ENCODE measurements at regions not wholly inside any gene's neighbourhood (a gene's known extent, or its start where the extent isn't known, plus 50 kb on each side); places are given as distances from the start of the nearest gene placed in this dataset.
A peak's percentile ranks its signal among the peaks of the same experiment; 100 is the strongest.
"Not testable (repeated sequence)": the region's sequence is repeated elsewhere in the genome, so short reads cannot be mapped to it uniquely, and the experiment has no call there.

DNA sequence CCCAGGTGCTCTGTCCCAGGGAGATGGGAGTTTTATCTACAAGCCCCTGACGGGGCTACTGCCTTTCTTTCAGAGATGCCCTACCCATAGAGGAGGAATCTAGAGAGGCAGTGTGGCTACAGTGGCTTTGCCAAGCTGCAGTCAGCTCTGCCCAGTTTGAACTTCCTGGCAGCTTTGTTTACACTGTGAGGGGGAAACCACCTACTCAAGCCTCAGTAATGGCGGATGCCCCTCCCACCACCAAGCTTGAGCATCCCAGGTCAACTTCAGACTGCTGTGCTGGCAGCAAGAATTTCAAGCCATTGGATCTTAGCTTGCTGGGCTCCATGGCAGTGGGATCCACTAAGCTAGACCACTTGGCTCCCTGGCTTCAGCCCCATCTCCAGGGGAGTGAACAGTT is 53.1 kb upstream of the TMEM252 start:
- H3K4me1 ChIP-seq (replicated peaks in 1 of 2); H3K4me3 ChIP-seq; H3K27ac ChIP-seq; ATAC-seq (replicated peaks in 6 of 8): not testable (repeated sequence)
- 29 to 40% methylated on average over 1 of the region's 2 CpGs; no CpG with 5 or more reads in 8 of the 10 experiments for WGBS, 10 experiments
- in situ Hi-C loops (cut with MboI; ENCODE audit: low pct_unique_long_range_greater_than_20kb in 2 of 9, low sequenced_read_pairs in 9 of 9, unreplicated experiment in 9 of 9), result loop anchor here in 4 of 9 experiments (10.0 to 25.0 kb wide), 5 partner anchors 94 to 419 kb away; partner anchors contain the start of gene PRKACG (in 2 of the 4)

DNA sequence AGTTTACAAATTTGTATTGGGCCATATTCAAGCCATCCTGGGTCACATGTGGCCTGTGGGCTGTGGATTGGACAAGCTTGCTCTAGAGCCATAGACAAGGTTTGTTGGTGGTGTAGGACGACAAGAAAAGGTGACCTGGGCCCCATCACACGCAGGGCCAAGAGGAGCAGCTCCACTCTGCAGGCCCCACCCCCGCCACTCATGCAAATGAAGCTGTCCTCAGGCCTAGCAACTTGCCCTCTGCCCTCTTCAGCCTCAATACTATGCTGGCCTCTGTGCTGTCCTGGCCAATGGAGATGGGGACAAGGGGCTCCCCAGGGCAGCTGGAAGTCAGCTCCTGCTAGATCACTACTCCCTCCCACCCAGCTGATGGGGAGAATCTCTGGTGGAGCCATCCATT is 55.2 kb upstream of the TMEM252 start:
- no peak for ATAC-seq (replicated peaks in 6 of 8)
- 0 to 80% (median 17%) methylated on average over 1 to 2 of the region's 3 CpGs; no CpG with 5 or more reads in 3 of the 10 experiments for WGBS, 10 experiments
- in situ Hi-C loops (cut with MboI; ENCODE audit: low pct_unique_long_range_greater_than_20kb in 2 of 9, low sequenced_read_pairs in 9 of 9, unreplicated experiment in 9 of 9), result loop anchor here in 4 of 9 experiments (10.0 to 25.0 kb wide), 5 partner anchors 91 to 416 kb away; partner anchors contain the start of gene PRKACG (in 2 of the 4)
- Histone ChIP-seq H3K27ac (no peak overlapping the region), H3K4me1 (replicated peaks in 1 of 2) (no peaks in the 10 kb centered on the region), H3K4me3 (no peak overlapping the region)

- H3K27ac ChIP-seq, result no peak overlapping the region
- WGBS, 10 experiments, result 0 to 100% (median 50%) methylated on average over 1 of the region's 1 CpG; no CpG with 5 or more reads in 3 of the 10 experiments
- no peaks in the 10 kb centered on the region for H3K4me1 ChIP-seq (replicated peaks in 1 of 2)
- no peak for ATAC-seq (replicated peaks in 6 of 8)
- in situ Hi-C loops (cut with MboI; ENCODE audit: low pct_unique_long_range_greater_than_20kb in 2 of 9, low sequenced_read_pairs in 9 of 9, unreplicated experiment in 9 of 9), result loop anchor here in 4 of 9 experiments (10.0 to 25.0 kb wide), 5 partner anchors 90 to 415 kb away; partner anchors contain the start of gene PRKACG (in 2 of the 4)
- H3K4me3 ChIP-seq, result no peak overlapping the region
These were observed 56.8 kb upstream of the TMEM252 start for GRCh38 chr9:68597362-68597997.

DNA sequence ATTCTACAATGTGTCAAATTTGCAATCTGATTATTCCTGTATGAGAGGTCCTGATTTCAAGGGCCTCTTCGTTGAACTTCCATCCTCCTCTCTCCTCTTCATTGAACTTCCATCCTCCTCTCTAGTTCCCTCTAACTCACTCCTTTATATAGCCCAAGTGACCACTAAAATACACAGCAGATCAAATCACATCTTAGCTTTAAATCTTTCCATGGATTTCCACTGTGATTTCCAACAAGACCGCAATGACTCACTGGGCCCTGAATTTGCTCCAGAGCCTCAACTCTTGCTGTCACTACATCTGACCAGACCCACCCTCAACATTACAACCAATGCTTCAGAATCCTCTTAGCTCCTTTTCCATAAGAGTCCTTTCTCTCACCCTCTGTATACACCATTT is 59.1 kb upstream of the TMEM252 start:
- no peaks in the 10 kb centered on the region for H3K4me1 ChIP-seq (replicated peaks in 1 of 2)
- in situ Hi-C loops (cut with MboI; ENCODE audit: low pct_unique_long_range_greater_than_20kb in 2 of 9, low sequenced_read_pairs in 9 of 9, unreplicated experiment in 9 of 9), result loop anchor here in 4 of 9 experiments (10.0 to 25.0 kb wide), 5 partner anchors 87 to 412 kb away; partner anchors contain the start of gene PRKACG (in 2 of the 4)
- 0 to 100% (median 40%) methylated on average over 1 to 2 of the region's 2 CpGs; no CpG with 5 or more reads in 5 of the 10 experiments for WGBS, 10 experiments
- ATAC-seq (replicated peaks in 6 of 8), result no peak
- no peak overlapping the region for H3K27ac ChIP-seq
- no peak overlapping the region for H3K4me3 ChIP-seq

GRCh38 chr9:68601081-68601480 is 60.4 kb upstream of the TMEM252 start:
- H3K27ac ChIP-seq, result no peak overlapping the region
- in situ Hi-C loops (cut with MboI; ENCODE audit: low pct_unique_long_range_greater_than_20kb in 2 of 9, low sequenced_read_pairs in 9 of 9, unreplicated experiment in 9 of 9), result no loop called here
- 42 to 88% (median 80%) methylated on average over 1 to 2 of the region's 2 CpGs; no CpG with 5 or more reads in 4 of the 10 experiments for WGBS, 10 experiments
- no peak for ATAC-seq (replicated peaks in 6 of 8)
- no peaks in the 10 kb centered on the region for H3K4me1 ChIP-seq (replicated peaks in 1 of 2)
- no peak overlapping the region for H3K4me3 ChIP-seq

DNA sequence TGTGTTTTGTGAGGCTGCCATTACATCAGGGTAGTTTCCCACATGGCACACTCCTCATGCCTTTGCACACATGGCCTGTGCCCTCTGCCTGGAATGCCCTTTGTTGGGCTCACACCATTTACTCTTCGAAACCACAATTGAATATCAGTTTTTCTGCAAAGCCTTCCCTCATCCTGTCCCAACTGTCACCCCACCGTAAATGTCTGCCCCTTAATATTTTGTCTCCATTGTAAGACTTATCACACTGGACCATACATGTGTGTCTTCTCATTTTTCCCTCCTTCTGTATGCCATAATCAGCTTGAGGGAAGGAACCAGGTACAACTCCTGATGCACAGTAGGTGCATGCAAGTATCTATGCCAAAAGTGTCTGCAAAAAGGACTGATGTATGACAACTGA is 62.7 kb upstream of the TMEM252 start:
- 0 to 93% (median 60%) methylated on average over 1 to 2 of the region's 2 CpGs; no CpG with 5 or more reads in 4 of the 10 experiments for WGBS, 10 experiments
- in situ Hi-C loops (cut with MboI; ENCODE audit: low pct_unique_long_range_greater_than_20kb in 2 of 9, low sequenced_read_pairs in 9 of 9, unreplicated experiment in 9 of 9), result no loop called here
- ATAC-seq (replicated peaks in 6 of 8), result no peak
- H3K4me1 ChIP-seq (replicated peaks in 1 of 2), result no peaks in the 10 kb centered on the region
- H3K27ac ChIP-seq, result no peak overlapping the region
- H3K4me3 ChIP-seq, result no peak overlapping the region

DNA sequence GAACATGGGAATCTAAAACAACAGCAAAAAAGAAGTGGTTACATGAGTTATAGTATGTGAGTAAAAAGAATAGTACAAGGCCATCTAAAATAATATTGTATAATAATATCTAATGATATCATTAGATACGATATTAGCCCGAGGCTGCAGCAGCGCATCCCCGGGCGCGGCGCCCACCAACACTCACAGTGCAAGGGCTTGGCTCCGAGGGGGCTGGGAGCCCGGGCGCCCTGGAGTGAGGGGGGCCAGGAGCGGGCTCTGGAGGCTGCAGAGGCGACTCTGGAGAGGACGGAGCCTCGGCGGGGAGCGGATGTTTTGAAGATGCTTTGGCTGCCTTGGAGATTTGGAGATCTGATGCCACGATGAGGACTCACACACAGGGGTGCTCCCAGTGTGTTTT is 68.1 kb upstream of the TMEM252 start:
- ATAC-seq (replicated peaks in 6 of 8), result no peak
- H3K4me3 ChIP-seq, result no peak overlapping the region
- no peak overlapping the region for H3K27ac ChIP-seq
- 29 to 93% (median 78%) methylated on average over 3 to 8 of the region's 17 CpGs; no CpG with 5 or more reads in 5 of the 10 experiments for WGBS, 10 experiments
- in situ Hi-C loops (cut with MboI; ENCODE audit: low pct_unique_long_range_greater_than_20kb in 2 of 9, low sequenced_read_pairs in 9 of 9, unreplicated experiment in 9 of 9), result no loop called here
- H3K4me1 ChIP-seq (replicated peaks in 1 of 2), result no peaks in the 10 kb centered on the region

GRCh38 chr9:68609901-68610415 is 69.3 kb upstream of the TMEM252 start:
- H3K4me1 ChIP-seq (replicated peaks in 1 of 2), result no peaks in the 10 kb centered on the region
- in situ Hi-C loops (cut with MboI; ENCODE audit: low pct_unique_long_range_greater_than_20kb in 2 of 9, low sequenced_read_pairs in 9 of 9, unreplicated experiment in 9 of 9), result no loop called here
- no peak overlapping the region for H3K4me3 ChIP-seq
- no peak overlapping the region for H3K27ac ChIP-seq
- 4 to 100% (median 57%) methylated on average over 1 to 6 of the region's 7 CpGs; no CpG with 5 or more reads in 2 of the 10 experiments for WGBS, 10 experiments
- no peak for ATAC-seq (replicated peaks in 6 of 8)

- no peak for ATAC-seq (replicated peaks in 6 of 8)
- Histone ChIP-seq H3K4me3 (no peak overlapping the region), H3K27ac (no peak overlapping the region), H3K4me1 (replicated peaks in 1 of 2) (no peaks in the 10 kb centered on the region)
- in situ Hi-C loops (cut with MboI; ENCODE audit: low pct_unique_long_range_greater_than_20kb in 2 of 9, low sequenced_read_pairs in 9 of 9, unreplicated experiment in 9 of 9), result no loop called here
- WGBS, 10 experiments, result 0 to 95% (median 71%) methylated on average over 1 to 4 of the region's 4 CpGs; no CpG with 5 or more reads in 3 of the 10 experiments
These were observed 73.4 kb upstream of the TMEM252 start for GRCh38 chr9:68614121-68614520.

DNA sequence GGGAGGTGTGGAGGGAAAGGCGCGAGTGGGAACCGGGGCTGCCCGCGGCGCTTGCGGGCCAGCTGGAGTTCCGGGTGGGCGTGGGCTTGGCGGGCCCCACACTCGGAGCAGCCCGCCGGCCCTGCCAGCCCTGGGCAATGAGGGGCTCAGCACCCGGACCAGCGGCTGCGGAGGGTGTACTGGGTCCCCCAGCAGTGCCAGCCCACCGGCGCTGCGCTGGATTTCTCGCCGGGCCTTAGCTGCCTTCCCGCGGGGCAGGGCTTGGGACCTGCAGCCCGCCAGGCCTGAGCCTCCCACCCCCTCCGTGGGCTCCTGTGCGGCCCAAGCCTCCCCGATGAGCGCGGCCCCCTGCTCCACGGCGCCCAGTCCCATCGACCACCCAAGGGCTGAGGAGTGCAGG is 76.3 kb upstream of the TMEM252 start:
- ATAC-seq (replicated peaks in 6 of 8); in situ Hi-C loops (cut with MboI; ENCODE audit: low pct_unique_long_range_greater_than_20kb in 2 of 9, low sequenced_read_pairs in 9 of 9, unreplicated experiment in 9 of 9); H3K4me3 ChIP-seq; H3K27ac ChIP-seq; H3K4me1 ChIP-seq (replicated peaks in 1 of 2): not testable (repeated sequence)
- no CpG with 5 or more reads among the region's 32 CpGs for WGBS, 10 experiments

GRCh38 chr9:68619072-68619471 is 78.4 kb upstream of the TMEM252 start:
- peak in 1 of 8 experiments; percentile 39 for ATAC-seq (replicated peaks in 6 of 8)
- Histone ChIP-seq H3K4me1 (replicated peaks in 1 of 2) (no peaks in the 10 kb centered on the region), H3K4me3 (no peak overlapping the region), H3K27ac (no peak overlapping the region)
- in situ Hi-C loops (cut with MboI; ENCODE audit: low pct_unique_long_range_greater_than_20kb in 2 of 9, low sequenced_read_pairs in 9 of 9, unreplicated experiment in 9 of 9), result no loop called here
- WGBS, 10 experiments, result 0 to 100% (median 60%) methylated on average over 1 to 4 of the region's 4 CpGs; no CpG with 5 or more reads in 2 of the 10 experiments

- in situ Hi-C loops (cut with MboI; ENCODE audit: low pct_unique_long_range_greater_than_20kb in 2 of 9, low sequenced_read_pairs in 9 of 9, unreplicated experiment in 9 of 9), result no loop called here
- Histone ChIP-seq H3K4me3 (no peak overlapping the region), H3K4me1 (replicated peaks in 1 of 2) (no peaks in the 10 kb centered on the region), H3K27ac (no peak overlapping the region)
- 0 to 78% (median 28%) methylated on average over 1 of the region's 1 CpG; no CpG with 5 or more reads in 2 of the 10 experiments for WGBS, 10 experiments
- peak in 3 of 8 experiments; percentile 72 to 99 (median 96) for ATAC-seq (replicated peaks in 6 of 8)
These were observed 79.0 kb upstream of the TMEM252 start for GRCh38 chr9:68619636-68620035.

DNA sequence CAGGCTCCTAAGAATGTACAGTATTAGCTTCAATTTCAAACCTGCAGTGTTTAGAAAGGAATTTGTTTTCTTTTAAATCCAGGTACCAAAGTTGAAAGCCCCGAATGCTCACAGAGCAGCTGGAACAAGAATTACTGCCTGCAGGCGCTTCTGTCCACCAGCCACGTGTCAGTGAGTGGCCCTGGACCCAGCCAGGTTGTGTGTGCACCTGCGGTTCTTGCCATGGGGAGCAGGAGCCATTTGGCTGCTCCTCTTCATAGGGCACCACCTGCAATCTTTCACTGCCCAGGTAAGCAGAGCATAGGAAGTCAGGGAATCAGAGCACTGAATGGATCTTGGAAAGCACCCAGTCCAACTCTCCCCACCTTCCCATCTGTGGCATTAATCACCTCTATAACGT is 79.5 kb upstream of the PIP5K1B start:
- Histone ChIP-seq H3K4me1 (replicated peaks in 1 of 2) (no peaks in the 10 kb centered on the region), H3K4me3 (no peak overlapping the region), H3K27ac (no peak overlapping the region)
- ATAC-seq (replicated peaks in 6 of 8), result no peak
- in situ Hi-C loops (cut with MboI; ENCODE audit: low pct_unique_long_range_greater_than_20kb in 2 of 9, low sequenced_read_pairs in 9 of 9, unreplicated experiment in 9 of 9), result loop anchor here in 1 of 9 experiments (25.0 kb wide), 1 partner anchor 212 kb away; no protein-coding TSS in a partner anchor
- 0 to 86% (median 70%) methylated on average over 1 to 5 of the region's 5 CpGs; no CpG with 5 or more reads in 3 of the 10 experiments for WGBS, 10 experiments
